Fibroblast of mammary gland (primary cell): ENCODE measurements at regions not wholly inside any gene's neighbourhood (a gene's known extent, or its start where the extent isn't known, plus 50 kb on each side); places are given as distances from the start of the nearest gene placed in this dataset.

Source experiments
- DNase-seq: peaks from one replicate; pipeline ENCODE4 v3.0.0-alpha.2; 2010; ENCODE audit warnings: low read depth
- H3K4me3 ChIP-seq: 2 replicates; pipeline ENCODE4 v1.5.1; 2011; ENCODE audit warnings: low read depth, mild to moderate bottlenecking, low read length, moderate library complexity; ENCODE audit not compliant: control insufficient read depth
- CTCF ChIP-seq: conservative IDR thresholded peaks from 2 replicates; pipeline ENCODE4 v1.5.1; 2011; ENCODE audit warnings: low read depth, low read length, inconsistent platforms; ENCODE audit not compliant: control insufficient read depth, insufficient read depth

DNA sequence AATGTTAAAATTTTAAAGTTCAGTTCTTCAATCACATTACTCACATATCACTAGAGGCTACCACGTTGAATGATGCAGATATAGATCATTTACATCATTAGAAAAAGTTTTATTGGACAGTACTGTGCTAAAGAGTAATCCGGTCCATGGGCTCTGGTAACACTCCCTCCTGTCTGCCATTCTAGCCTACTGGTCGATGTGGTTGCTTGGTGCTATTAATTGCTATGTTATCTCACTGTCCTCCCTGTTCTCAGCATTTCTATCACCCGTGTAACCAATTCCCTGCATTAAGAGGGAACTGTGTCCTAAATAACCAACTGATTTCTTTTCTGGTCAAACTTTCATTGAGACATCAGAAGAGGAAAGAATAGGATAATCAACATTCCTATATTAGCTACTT is 347.5 kb upstream of the RBMS3 start:
- DNase-seq, result no peak
- H3K4me3 ChIP-seq, result no peak overlapping the region
- TF ChIP-seq CTCF, result no peak

GRCh38 chr3:28934126-28934813 is 346.6 kb upstream of the RBMS3 start:
- H3K4me3 ChIP-seq, result no peak overlapping the region
- no peak for TF ChIP-seq CTCF
- no peak for DNase-seq

GRCh38 chr3:28935146-28935545 is 345.7 kb upstream of the RBMS3 start:
- no peak for TF ChIP-seq CTCF
- DNase-seq, result no peak
- H3K4me3 ChIP-seq, result no peak overlapping the region

DNA sequence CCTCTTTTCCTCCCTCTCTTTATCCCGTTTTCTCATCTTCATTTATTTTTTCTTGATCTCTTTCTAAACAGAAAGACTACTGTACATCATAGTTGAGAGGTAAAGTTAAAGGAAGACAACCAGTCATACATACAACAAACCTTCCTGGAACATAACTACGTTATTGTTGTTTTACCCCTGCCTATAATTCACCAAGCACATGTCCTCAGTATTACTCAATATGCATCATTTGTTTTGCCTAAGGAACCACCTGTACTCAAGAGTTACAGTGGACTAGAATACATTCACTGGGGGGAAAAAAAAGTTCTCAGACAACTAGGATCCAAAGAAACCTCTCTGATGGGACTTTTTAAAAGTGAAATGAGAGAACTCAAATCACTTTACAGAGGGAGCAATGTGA is 344.7 kb upstream of the RBMS3 start:
- DNase-seq, result no peak
- H3K4me3 ChIP-seq, result no peak overlapping the region
- no peak for TF ChIP-seq CTCF

GRCh38 chr3:28940530-28940929 is 340.3 kb upstream of the RBMS3 start:
- DNase-seq, result peak; percentile 79
- H3K4me3 ChIP-seq, result no peak overlapping the region
- no peak for TF ChIP-seq CTCF

- TF ChIP-seq CTCF, result no peak
- H3K4me3 ChIP-seq, result no peak overlapping the region
- no peak for DNase-seq
Observed at GRCh38 chr3:28940994-28941393, 339.9 kb upstream of the RBMS3 start.

GRCh38 chr3:28947061-28947460 is 333.8 kb upstream of the RBMS3 start:
- TF ChIP-seq CTCF, result no peak
- DNase-seq, result peak; percentile 56
- no peak overlapping the region for H3K4me3 ChIP-seq
